SU-DHL-6 (cell line): ENCODE measurements at regions not wholly inside any gene's neighbourhood (a gene's known extent, or its start where the extent isn't known, plus 50 kb on each side); places are given as distances from the start of the nearest gene placed in this dataset.

Experiments
- H2AFZ ChIP-seq: fragments of 200-600 bp; sonication (generic); 2 replicates; pipeline ENCODE4 v1.6.1; 2014; ENCODE audit warnings: low read depth, mild to moderate bottlenecking, moderate library complexity, mixed read lengths, antibody characterized with exemption, low read length; ENCODE audit not compliant: severe bottlenecking
- H3F3A ChIP-seq: fragments of 200-600 bp; shearing (Covaris generic); 2 replicates; pipeline ENCODE4 v1.6.0; 2016; ENCODE audit warnings: antibody characterized with exemption, mild to moderate bottlenecking; ENCODE audit not compliant: insufficient read depth
- H3K27ac ChIP-seq: fragments of 200-600 bp; sonication (generic); 2 replicates; pipeline ENCODE4 v1.5.1; 2016; ENCODE audit warnings: low read depth, mild to moderate bottlenecking, low read length, moderate library complexity, mixed read lengths
- H3K27me3 ChIP-seq: fragments of 200-600 bp; sonication (generic), shearing (Covaris generic); 2 replicates; pipeline ENCODE4 v1.6.0; 2014; ENCODE audit warnings: mild to moderate bottlenecking, low read length
- H3K36me3 ChIP-seq: fragments of 200-600 bp; sonication (generic); 2 replicates; pipeline ENCODE4 v1.6.1; 2014; ENCODE audit warnings: mild to moderate bottlenecking, low read length, mixed read lengths
- H3K4me2 ChIP-seq: fragments of 300-600, 200-600 bp; shearing (Covaris generic), sonication (generic); 2 replicates; pipeline ENCODE4 v1.6.0; 2014; ENCODE audit warnings: low read length, low read depth, mild to moderate bottlenecking; ENCODE audit not compliant: poor library complexity, severe bottlenecking
- H3K4me3 ChIP-seq: fragments of 200-600 bp; sonication (generic); 2 replicates; pipeline ENCODE4 v1.5.1; 2014; ENCODE audit warnings: antibody characterized with exemption, low read length, mild to moderate bottlenecking, mixed read lengths; ENCODE audit not compliant: insufficient read depth, poor library complexity, severe bottlenecking
- H3K79me2 ChIP-seq: fragments of 200-600 bp; sonication (generic); 2 replicates; pipeline ENCODE4 v1.6.1; 2014; ENCODE audit warnings: mild to moderate bottlenecking, low read length, moderate library complexity; ENCODE audit not compliant: insufficient read depth
- H3K9ac ChIP-seq: fragments of 200-600 bp; sonication (generic); 2 replicates; pipeline ENCODE4 v1.7.0; 2014; ENCODE audit warnings: mild to moderate bottlenecking, low read length
- H3K9me2 ChIP-seq: fragments of 200-600 bp; sonication (generic); replicated peaks from 2 replicates; pipeline ENCODE4 v1.6.1; 2014; ENCODE audit warnings: low read length; ENCODE audit not compliant: insufficient read depth
- H3K9me3 ChIP-seq: fragments of 200-600 bp; sonication (generic); 2 replicates; pipeline ENCODE4 v1.6.1; 2014; ENCODE audit warnings: low read length, mixed read lengths; ENCODE audit not compliant: insufficient read depth
- H4K20me1 ChIP-seq: fragments of 200-600 bp; sonication (generic); 2 replicates; pipeline ENCODE4 v1.6.1; 2014; ENCODE audit warnings: low read depth, mild to moderate bottlenecking, antibody characterized with exemption, low read length, moderate library complexity, mixed read lengths
- EZH2phosphoT487 ChIP-seq: fragments of 200-600 bp; sonication (generic), shearing (Covaris generic); conservative IDR thresholded peaks from 2 replicates; pipeline ENCODE4 v1.6.1; 2018; ENCODE audit warnings: mild to moderate bottlenecking, antibody characterized with exemption, low read length, moderate library complexity, mixed read lengths
- TF ChIP-seq, protein P1 (sequence below): fragments of 200-600 bp; sonication (generic); IDR thresholded peaks from one replicate; pipeline ENCODE4 v1.5.1; 2017; ENCODE audit warnings: antibody characterized with exemption, mild to moderate bottlenecking, low read length, moderate library complexity; ENCODE audit not compliant: insufficient read depth, poor library complexity, severe bottlenecking

DNA sequence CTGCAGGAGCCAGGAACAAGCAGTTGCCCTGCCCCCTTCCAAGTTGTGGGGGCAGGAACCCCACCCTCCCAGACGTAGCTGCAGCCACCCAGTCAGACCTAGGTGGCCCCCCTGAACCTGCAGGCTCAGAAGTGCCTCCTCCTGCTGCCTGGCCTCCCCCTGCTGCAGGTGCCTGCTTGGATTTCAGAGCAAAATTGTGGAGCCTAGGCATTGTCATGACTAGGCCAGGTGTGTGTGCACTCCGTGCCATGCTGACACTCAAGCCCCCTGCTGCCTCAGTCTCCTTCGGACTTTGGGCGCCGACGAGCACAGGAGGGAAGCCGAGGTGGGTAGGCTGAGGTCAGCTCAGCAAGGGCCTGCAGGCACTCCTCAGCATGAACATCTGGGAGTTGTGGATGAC lies 733.9 kb upstream of the ZWINT start:
- Histone ChIP-seq H3K9me3 (no peaks in the 10 kb centered on the region), H2AFZ (no peak overlapping the region), H3K27me3 (no peaks in the 10 kb centered on the region), H3K9ac (no peak overlapping the region), H3K4me3 (no peak overlapping the region), H3K79me2 (no peaks in the 10 kb centered on the region), H3K27ac (no peak overlapping the region), H3K9me2 (no peaks in the 10 kb centered on the region), H3F3A (no peaks in the 10 kb centered on the region), H4K20me1 (no peaks in the 10 kb centered on the region), H3K4me2 (no peak overlapping the region), H3K36me3 (no peaks in the 10 kb centered on the region)
- TF ChIP-seq, protein P1, sequence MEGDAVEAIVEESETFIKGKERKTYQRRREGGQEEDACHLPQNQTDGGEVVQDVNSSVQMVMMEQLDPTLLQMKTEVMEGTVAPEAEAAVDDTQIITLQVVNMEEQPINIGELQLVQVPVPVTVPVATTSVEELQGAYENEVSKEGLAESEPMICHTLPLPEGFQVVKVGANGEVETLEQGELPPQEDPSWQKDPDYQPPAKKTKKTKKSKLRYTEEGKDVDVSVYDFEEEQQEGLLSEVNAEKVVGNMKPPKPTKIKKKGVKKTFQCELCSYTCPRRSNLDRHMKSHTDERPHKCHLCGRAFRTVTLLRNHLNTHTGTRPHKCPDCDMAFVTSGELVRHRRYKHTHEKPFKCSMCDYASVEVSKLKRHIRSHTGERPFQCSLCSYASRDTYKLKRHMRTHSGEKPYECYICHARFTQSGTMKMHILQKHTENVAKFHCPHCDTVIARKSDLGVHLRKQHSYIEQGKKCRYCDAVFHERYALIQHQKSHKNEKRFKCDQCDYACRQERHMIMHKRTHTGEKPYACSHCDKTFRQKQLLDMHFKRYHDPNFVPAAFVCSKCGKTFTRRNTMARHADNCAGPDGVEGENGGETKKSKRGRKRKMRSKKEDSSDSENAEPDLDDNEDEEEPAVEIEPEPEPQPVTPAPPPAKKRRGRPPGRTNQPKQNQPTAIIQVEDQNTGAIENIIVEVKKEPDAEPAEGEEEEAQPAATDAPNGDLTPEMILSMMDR: no peak
- no peak for TF ChIP-seq EZH2phosphoT487

DNA sequence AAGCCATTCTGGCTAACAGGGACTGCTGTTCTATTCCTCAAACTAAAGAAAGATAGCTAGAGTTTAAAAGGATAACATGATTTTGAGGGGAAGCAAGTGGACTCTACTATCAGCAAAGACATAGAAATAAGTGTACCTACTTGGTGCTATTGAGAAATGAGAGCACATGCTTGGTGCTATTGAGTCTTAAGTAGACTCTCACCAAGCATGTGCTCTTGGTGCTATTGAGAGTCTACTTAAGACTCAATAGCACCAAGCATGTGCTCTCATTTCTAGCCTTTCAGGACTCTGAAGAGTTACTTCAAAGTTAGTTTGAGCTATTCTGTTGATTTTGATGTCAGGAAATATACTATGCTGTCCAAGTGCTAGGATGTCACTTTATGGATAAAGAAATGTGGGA lies 733.0 kb upstream of the ZWINT start:
- Histone ChIP-seq H2AFZ (no peak overlapping the region), H3F3A (no peaks in the 10 kb centered on the region), H3K4me3 (no peak overlapping the region), H3K9ac (no peak overlapping the region), H3K36me3 (no peaks in the 10 kb centered on the region), H3K4me2 (no peak overlapping the region), H3K27ac (no peak overlapping the region), H4K20me1 (no peaks in the 10 kb centered on the region), H3K79me2 (no peaks in the 10 kb centered on the region), H3K27me3 (no peaks in the 10 kb centered on the region), H3K9me2 (no peaks in the 10 kb centered on the region), H3K9me3 (no peaks in the 10 kb centered on the region)
- TF ChIP-seq, protein P1: no peak
- no peak for TF ChIP-seq EZH2phosphoT487

DNA sequence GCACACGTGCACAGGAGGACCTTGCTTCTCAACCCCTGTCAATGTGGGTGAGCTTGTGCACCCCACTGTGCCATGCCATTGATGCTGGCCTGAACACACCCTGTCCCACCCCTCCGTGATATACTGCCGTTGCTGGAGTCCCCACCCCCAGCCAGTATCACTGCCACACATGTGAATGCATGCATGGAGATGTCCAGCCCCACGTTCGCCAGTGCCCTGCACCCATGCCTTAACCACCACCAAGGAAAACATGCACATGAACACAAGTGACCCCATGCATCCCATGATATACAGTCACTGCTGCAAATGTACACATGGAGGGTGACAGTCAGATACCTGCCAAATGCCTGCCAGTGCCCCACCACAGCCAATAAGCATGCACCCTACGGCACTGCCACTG lies 692.5 kb upstream of the ZWINT start:
- Histone ChIP-seq H2AFZ (no peak overlapping the region), H3K9me2 (no peaks in the 10 kb centered on the region), H3K79me2 (no peaks in the 10 kb centered on the region), H3K27ac (no peak overlapping the region), H3K27me3 (no peaks in the 10 kb centered on the region), H3K9me3 (no peaks in the 10 kb centered on the region), H3K36me3 (no peaks in the 10 kb centered on the region), H3K9ac (no peak overlapping the region), H4K20me1 (no peaks in the 10 kb centered on the region), H3K4me2 (no peak overlapping the region), H3K4me3 (no peak overlapping the region), H3F3A (no peaks in the 10 kb centered on the region)
- TF ChIP-seq, protein P1: no peak
- no peak for TF ChIP-seq EZH2phosphoT487

DNA sequence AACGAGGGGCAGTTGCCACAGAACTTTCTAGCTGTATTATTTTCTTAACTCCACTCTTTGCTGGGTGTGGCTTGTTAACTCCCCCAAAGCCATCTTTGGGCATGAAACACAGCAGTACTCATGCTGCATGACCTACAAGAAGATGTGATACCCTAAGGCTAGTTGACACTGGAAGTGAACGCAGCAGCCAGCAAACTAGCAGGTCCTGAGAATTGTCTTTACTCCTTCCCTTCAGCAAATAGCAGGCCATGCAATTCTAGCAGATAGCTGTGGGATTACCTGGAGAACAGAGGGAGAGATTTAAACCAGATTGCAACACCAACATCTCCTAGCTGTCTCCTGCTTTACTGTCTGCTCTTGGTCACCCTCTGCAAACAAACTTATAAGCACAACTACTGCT lies 688.0 kb upstream of the ZWINT start:
- Histone ChIP-seq H3K9ac (no peak overlapping the region), H4K20me1 (no peaks in the 10 kb centered on the region), H3K4me2 (no peak overlapping the region), H3F3A (no peaks in the 10 kb centered on the region), H3K27ac (no peak overlapping the region), H2AFZ (no peak overlapping the region), H3K79me2 (no peaks in the 10 kb centered on the region), H3K4me3 (no peak overlapping the region), H3K9me2 (no peaks in the 10 kb centered on the region), H3K36me3 (no peaks in the 10 kb centered on the region), H3K9me3 (no peaks in the 10 kb centered on the region), H3K27me3 (no peaks in the 10 kb centered on the region)
- no peak for TF ChIP-seq EZH2phosphoT487
- TF ChIP-seq, protein P1: no peak
